Esophagus squamous epithelium (tissue), 5 donors: ENCODE measurements at regions not wholly inside any gene's neighbourhood (a gene's known extent, or its start where the extent isn't known, plus 50 kb on each side); places are given as distances from the start of the nearest gene placed in this dataset.

Experiments
- DNase-seq: peaks from one replicate; lab custom pipeline; 2025; lab: John Stamatoyannopoulos, UW
- H3K27ac ChIP-seq, 4 donors: fragments of 200-600 bp; sonication (generic); one replicate each; pipeline ENCODE4 v1.5.1; 2016 to 2019; ENCODE audit warnings: mild to moderate bottlenecking in 1 of 4
- H3K27me3 ChIP-seq, 4 donors: fragments of 200-600 bp; sonication (generic); 1 replicate in 3 of 4; 2 replicates in 1 of 4; pipeline versions ENCODE4 v1.5.1 to v1.6.0; 2017 to 2021; ENCODE audit warnings: antibody characterized with exemption in 1 of 4
- H3K36me3 ChIP-seq, 3 donors: fragments of 200-600 bp; sonication (generic); one replicate each; pipeline ENCODE4 v1.5.1; 2016 to 2019
- H3K4me1 ChIP-seq, 3 donors: fragments of 200-600 bp; sonication (generic); one replicate each; pipeline ENCODE4 v1.5.1; 2017 to 2019
- H3K4me3 ChIP-seq, 4 donors: fragments of 200-600 bp; sonication (generic); 1 replicate in 3 of 4; 2 replicates in 1 of 4; pipeline ENCODE4 v1.5.1; 2016 to 2019; ENCODE audit warnings: mild to moderate bottlenecking in 2 of 4, moderate library complexity in 1 of 4
- H3K9me3 ChIP-seq, 3 donors: fragments of 200-600 bp; sonication (generic); one replicate each; pipeline ENCODE4 v1.5.1; 2016 to 2019
- POLR2A ChIP-seq, 4 donors: fragments of 450-650 bp; IDR thresholded peaks; one replicate each; pipeline ENCODE4 v1.6.1; 2017; ENCODE audit warnings: antibody characterized with exemption in 4 of 4, mild to moderate bottlenecking in 4 of 4, moderate library complexity in 3 of 4
- WGBS, 2 donors: methylation state at CpG; one replicate each; pipeline ENCODE4 v1.1.5; 2018; 5-methylcytosine and 5-hydroxymethylcytosine counted together
- intact Hi-C: fragments of 100-400 bp; cut with DNase I; formaldehyde crosslinking; loops from one replicate; pipeline ENCODE4 v1.15.0; 2022
- TF ChIP-seq, protein P1 (sequence below), 6 experiments: fragments of 450-650 bp in 4 of 6; fragments of 200-600 bp in 2 of 6; sonication (generic) in 2 of 6; IDR thresholded peaks; one replicate each; pipeline ENCODE4 v1.5.1; 2016 to 2019; ENCODE audit warnings: antibody characterized with exemption in 6 of 6, mild to moderate bottlenecking in 4 of 6, moderate library complexity in 4 of 6
- donor health status: DM: yes; HTN: yes; CAD: no.

- Histone ChIP-seq H3K27ac (no peak overlapping the region), H3K4me1 (peaks cover 0 to 8% (median 0%) of the 10 kb centered on the region in 3 donors), H3K36me3 (no peaks in the 10 kb centered on the region), H3K4me3 (no peak overlapping the region), H3K27me3 (peaks cover 0 to 9% (median 0%) of the 10 kb centered on the region in 4 donors), H3K9me3 (no peaks in the 10 kb centered on the region)
- intact Hi-C loops, result loop anchor here (10.0 kb wide), 1 partner anchor 1371 kb away; no protein-coding TSS in a partner anchor
- TF ChIP-seq, protein P1, sequence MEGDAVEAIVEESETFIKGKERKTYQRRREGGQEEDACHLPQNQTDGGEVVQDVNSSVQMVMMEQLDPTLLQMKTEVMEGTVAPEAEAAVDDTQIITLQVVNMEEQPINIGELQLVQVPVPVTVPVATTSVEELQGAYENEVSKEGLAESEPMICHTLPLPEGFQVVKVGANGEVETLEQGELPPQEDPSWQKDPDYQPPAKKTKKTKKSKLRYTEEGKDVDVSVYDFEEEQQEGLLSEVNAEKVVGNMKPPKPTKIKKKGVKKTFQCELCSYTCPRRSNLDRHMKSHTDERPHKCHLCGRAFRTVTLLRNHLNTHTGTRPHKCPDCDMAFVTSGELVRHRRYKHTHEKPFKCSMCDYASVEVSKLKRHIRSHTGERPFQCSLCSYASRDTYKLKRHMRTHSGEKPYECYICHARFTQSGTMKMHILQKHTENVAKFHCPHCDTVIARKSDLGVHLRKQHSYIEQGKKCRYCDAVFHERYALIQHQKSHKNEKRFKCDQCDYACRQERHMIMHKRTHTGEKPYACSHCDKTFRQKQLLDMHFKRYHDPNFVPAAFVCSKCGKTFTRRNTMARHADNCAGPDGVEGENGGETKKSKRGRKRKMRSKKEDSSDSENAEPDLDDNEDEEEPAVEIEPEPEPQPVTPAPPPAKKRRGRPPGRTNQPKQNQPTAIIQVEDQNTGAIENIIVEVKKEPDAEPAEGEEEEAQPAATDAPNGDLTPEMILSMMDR (IDR thresholded peaks at IDR 0.05), result no peak
- TF ChIP-seq POLR2A (IDR thresholded peaks at IDR 0.05), result no peak
- WGBS, 2 donors, result 20 to 27% methylated on average over 7 of the region's 7 CpGs
- DNase-seq, result no peak
These were observed 265.9 kb downstream of the TBC1D4 start for GRCh38 chr13:75216038-75216437.

DNA sequence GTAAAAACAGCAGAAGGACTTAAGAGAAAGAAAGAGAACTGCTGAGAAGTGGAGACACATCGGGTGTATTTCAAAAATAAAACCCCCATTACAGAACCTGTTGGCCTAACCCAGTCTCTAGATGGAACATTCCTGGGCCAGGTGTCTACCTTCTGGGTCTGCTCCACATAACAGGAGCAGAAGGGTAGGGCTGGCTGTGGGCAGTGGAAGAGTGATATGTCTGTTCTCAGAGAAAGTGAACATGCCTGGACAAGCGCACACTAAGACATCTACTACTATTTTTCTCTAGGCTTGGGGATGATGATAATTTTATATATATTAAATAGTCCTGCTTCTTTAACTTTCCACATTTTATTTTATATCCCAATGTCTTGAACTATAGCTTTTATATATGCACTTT, 267.1 kb downstream of the TBC1D4 start:
- Histone ChIP-seq H3K27ac (no peak overlapping the region), H3K36me3 (no peaks in the 10 kb centered on the region), H3K9me3 (no peaks in the 10 kb centered on the region), H3K27me3 (no peaks in the 10 kb centered on the region), H3K4me3 (no peak overlapping the region), H3K4me1 (peaks cover 0 to 6% (median 0%) of the 10 kb centered on the region in 3 donors)
- TF ChIP-seq, protein P1 (IDR thresholded peaks at IDR 0.05), result no peak
- no peak for TF ChIP-seq POLR2A (IDR thresholded peaks at IDR 0.05)
- intact Hi-C loops, result loop anchor here (10.0 kb wide), 1 partner anchor 1370 kb away; no protein-coding TSS in a partner anchor
- WGBS, 2 donors, result 75 to 90% methylated on average over 2 of the region's 2 CpGs
- no peak for DNase-seq

GRCh38 chr13:75202981-75203380, 279.0 kb downstream of the TBC1D4 start:
- Histone ChIP-seq H3K4me1 (no peaks in the 10 kb centered on the region), H3K9me3 (no peaks in the 10 kb centered on the region), H3K27me3 (no peaks in the 10 kb centered on the region), H3K36me3 (no peaks in the 10 kb centered on the region), H3K4me3 (no peak overlapping the region), H3K27ac (no peak overlapping the region)
- DNase-seq, result no peak
- WGBS, 2 donors, result 77 to 91% methylated on average over 3 of the region's 3 CpGs
- no peak for TF ChIP-seq POLR2A (IDR thresholded peaks at IDR 0.05)
- TF ChIP-seq, protein P1 (IDR thresholded peaks at IDR 0.05), result no peak
- intact Hi-C loops, result no loop called here

DNA sequence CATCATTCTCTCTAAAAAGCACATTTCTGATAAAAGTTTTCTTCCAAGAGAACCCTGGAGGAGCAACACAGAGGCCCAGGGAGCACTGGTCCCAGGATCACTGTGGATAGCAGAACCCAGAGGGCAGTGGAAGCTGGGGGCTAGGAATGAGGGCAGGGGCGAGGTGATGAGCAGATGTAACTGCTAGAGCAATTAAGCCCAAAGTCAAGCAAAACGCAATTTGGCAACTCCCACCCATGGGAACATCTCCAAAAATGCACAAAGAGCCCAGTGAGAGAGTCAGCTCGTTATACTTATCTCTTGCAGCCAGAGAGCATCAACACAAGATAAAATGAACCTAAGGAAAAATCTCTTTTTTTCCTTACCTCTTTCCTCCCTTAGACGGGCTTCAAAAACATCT, 284.2 kb downstream of the TBC1D4 start:
- DNase-seq, result no peak
- no peak overlapping the region for H3K27ac ChIP-seq
- H3K9me3 ChIP-seq, result no peaks in the 10 kb centered on the region
- no peaks in the 10 kb centered on the region for H3K27me3 ChIP-seq
- intact Hi-C loops, result no loop called here
- no peak overlapping the region for H3K4me3 ChIP-seq
- H3K4me1 ChIP-seq, result no peaks in the 10 kb centered on the region
- 29 to 38% methylated on average over 4 of the region's 4 CpGs for WGBS, 2 donors
- no peaks in the 10 kb centered on the region for H3K36me3 ChIP-seq
- no peak for TF ChIP-seq POLR2A (IDR thresholded peaks at IDR 0.05)

DNA sequence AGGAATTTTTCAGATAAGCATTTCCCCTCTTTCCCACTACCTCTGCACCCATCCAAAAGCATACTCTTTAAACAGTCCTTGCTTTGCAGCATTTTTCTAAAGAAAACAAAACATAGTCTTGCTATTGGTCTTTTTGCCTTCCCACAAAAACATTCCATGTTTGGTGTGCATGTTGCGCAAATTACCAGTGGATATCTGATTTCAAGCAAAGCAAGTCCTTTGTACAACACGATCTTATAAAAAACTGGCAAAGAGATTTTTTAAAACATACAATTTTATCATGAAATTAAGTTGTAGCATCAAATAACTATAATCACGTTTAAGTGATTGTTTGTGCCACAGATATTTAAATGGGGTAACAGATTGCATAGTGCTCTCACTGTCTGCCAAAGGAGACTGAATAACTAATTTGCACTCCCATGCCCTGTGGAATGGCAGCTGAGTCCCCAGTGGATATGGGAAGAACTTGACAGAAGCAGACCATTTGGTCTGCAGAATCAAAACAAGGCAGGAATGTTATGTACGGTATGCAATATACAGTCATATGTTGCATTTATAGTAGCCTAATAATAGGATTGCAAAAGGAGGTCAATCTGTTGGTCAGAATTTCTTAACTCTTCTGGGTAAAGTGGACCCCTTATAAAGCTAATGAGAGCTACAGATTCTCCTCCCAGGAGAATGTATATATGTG, 285.7 kb downstream of the TBC1D4 start:
- peak overlapping the region in 1 of 4 donors; percentile 46 for H3K27ac ChIP-seq
- H3K4me3 ChIP-seq, result no peak overlapping the region
- no peaks in the 10 kb centered on the region for H3K27me3 ChIP-seq
- no peaks in the 10 kb centered on the region for H3K4me1 ChIP-seq
- TF ChIP-seq POLR2A (IDR thresholded peaks at IDR 0.05), result no peak
- TF ChIP-seq, protein P1 (IDR thresholded peaks at IDR 0.05), result no peak
- WGBS, 2 donors, result 59 to 72% methylated on average over 4 of the region's 4 CpGs
- H3K9me3 ChIP-seq, result no peaks in the 10 kb centered on the region
- DNase-seq, result no peak
- intact Hi-C loops, result no loop called here
- no peaks in the 10 kb centered on the region for H3K36me3 ChIP-seq
